SK-N-SH (cell line): ENCODE measurements at regions not wholly inside any gene's neighbourhood (a gene's known extent, or its start where the extent isn't known, plus 50 kb on each side); places are given as distances from the start of the nearest gene placed in this dataset.

Source experiments
- CTCF ChIA-PET: fragments of 300-600, 350-600 bp; formaldehyde crosslinking; extraction: SDS; loops from one replicate; lab custom pipeline; 2021; lab: Yijun Ruan, JAX
- POLR2A ChIA-PET: fragments of 350-600 bp; sonication (Branson Sonifier 250); formaldehyde crosslinking; extraction: SDS; loops from one replicate; lab custom pipeline; 2020; ENCODE audit warnings: antibody characterized with exemption, inconsistent platforms; lab: Yijun Ruan, JAX
- DNase-seq: peaks from one replicate; pipeline ENCODE4 v3.0.0; 2012
- H2AFZ ChIP-seq: fragments of 200-600 bp; sonication (generic); 2 replicates; pipeline ENCODE4 v1.8.1; 2016; ENCODE audit warnings: antibody characterized with exemption, mild to moderate bottlenecking, low read depth
- H3F3A ChIP-seq: fragments of 200-600 bp; sonication (generic); replicated peaks from 2 replicates; pipeline ENCODE3; 2016; ENCODE audit warnings: antibody characterized with exemption, mild to moderate bottlenecking; ENCODE audit not compliant: insufficient read depth
- H3K27ac ChIP-seq, 2 experiments: fragments of 200-500 bp in 1 of 2; fragments of 200-600 bp in 1 of 2; sonication (Bioruptor generic) in 1 of 2; sonication (generic), shearing (Covaris generic) in 1 of 2; 2 replicates each; pipeline versions ENCODE4 v1.5.1 to v1.6.1; 2014 to 2016; ENCODE audit warnings: low read depth in 2 of 2, inconsistent platforms in 1 of 2, low read length in 1 of 2, mild to moderate bottlenecking in 1 of 2, mixed read lengths in 1 of 2
- H3K27me3 ChIP-seq: fragments of 200-600 bp; sonication (generic), shearing (Covaris generic); 2 replicates; pipeline ENCODE4 v1.6.1; 2016; ENCODE audit warnings: mixed run types; ENCODE audit not compliant: insufficient read depth
- H3K36me3 ChIP-seq, 2 experiments: fragments of 200-500 bp in 1 of 2; fragments of 200-600 bp in 1 of 2; sonication (Bioruptor generic) in 1 of 2; sonication (generic) in 1 of 2; replicated peaks in 1 of 2; 2 replicates each; pipeline versions ENCODE3 to v1.5.1; 2014 to 2016; ENCODE audit warnings: low read length in 1 of 2, mild to moderate bottlenecking in 1 of 2; ENCODE audit not compliant: insufficient read depth in 2 of 2, control insufficient read depth in 1 of 2
- H3K4me1 ChIP-seq, 2 experiments: fragments of 200-500 bp in 1 of 2; fragments of 200-600 bp in 1 of 2; sonication (Bioruptor generic) in 1 of 2; sonication (generic), shearing (Covaris generic) in 1 of 2; 2 replicates each; pipeline versions ENCODE4 v1.5.1 to v1.6.1; 2014 to 2016; ENCODE audit warnings: low read depth in 1 of 2, low read length in 1 of 2, mixed run types in 1 of 2; ENCODE audit not compliant: insufficient read depth in 2 of 2, control insufficient read depth in 1 of 2
- H3K4me2 ChIP-seq: fragments of 200-600 bp; sonication (generic), shearing (Covaris generic); 2 replicates; pipeline ENCODE4 v1.6.1; 2017; ENCODE audit warnings: mixed run types
- H3K4me3 ChIP-seq, 2 experiments: fragments of 200-500 bp in 1 of 2; fragments of 200-600 bp in 1 of 2; sonication (Bioruptor generic) in 1 of 2; sonication (generic), shearing (Covaris generic) in 1 of 2; 2 replicates each; pipeline versions ENCODE4 v1.5.1 to v1.8.1; 2014 to 2016; ENCODE audit warnings: low read depth in 2 of 2, inconsistent platforms in 1 of 2, low read length in 1 of 2, mild to moderate bottlenecking in 1 of 2, mixed read lengths in 1 of 2, moderate library complexity in 1 of 2
- H3K79me2 ChIP-seq: fragments of 200-600 bp; sonication (generic); 2 replicates; pipeline ENCODE4 v1.8.1; 2017; ENCODE audit warnings: mild to moderate bottlenecking; ENCODE audit not compliant: insufficient read depth
- H3K9ac ChIP-seq: fragments of 200-600 bp; sonication (generic); 2 replicates; pipeline ENCODE4 v1.6.1; 2017; ENCODE audit warnings: mixed run types
- H3K9me2 ChIP-seq: fragments of 200-600 bp; sonication (generic); 2 replicates; pipeline ENCODE4 v1.6.1; 2017; ENCODE audit warnings: mixed run types
- H3K9me3 ChIP-seq: fragments of 200-600 bp; sonication (generic); 2 replicates; pipeline ENCODE4 v1.6.1; 2017; ENCODE audit warnings: mixed run types, mild to moderate bottlenecking, moderate library complexity
- H4K20me1 ChIP-seq: fragments of 200-600 bp; sonication (generic); 2 replicates; pipeline ENCODE4 v1.6.1; 2017; ENCODE audit warnings: mild to moderate bottlenecking, mixed run types; ENCODE audit not compliant: insufficient read depth
- CHD2 ChIP-seq: fragments of 150-350 bp; IDR thresholded peaks from 2 replicates; pipeline ENCODE4 v1.6.1; 2018; ENCODE audit warnings: low read length; ENCODE audit not compliant: partially characterized antibody
- CTCF ChIP-seq: fragments of 200-600 bp; sonication (generic); IDR thresholded peaks from 2 replicates; pipeline ENCODE4 v1.6.1; 2017; ENCODE audit warnings: antibody characterized with exemption, mild to moderate bottlenecking, moderate library complexity
- ELF1 ChIP-seq: IDR thresholded peaks from 2 replicates; pipeline ENCODE4 v1.4.0; 2012
- PBX3 ChIP-seq: IDR thresholded peaks from 2 replicates; pipeline ENCODE4; 2012
- REST ChIP-seq: IDR thresholded peaks from 2 replicates; pipeline ENCODE4 v1.6.1; 2012; ENCODE audit warnings: mild to moderate bottlenecking, low read depth, low read length, moderate library complexity
- RFX5 ChIP-seq: IDR thresholded peaks from 2 replicates; pipeline ENCODE4 v1.6.1; 2012; ENCODE audit warnings: mild to moderate bottlenecking, improper control_type of control experiment, low read length
- RXRA ChIP-seq: IDR thresholded peaks from 2 replicates; pipeline ENCODE4 v1.4.0; 2012; ENCODE audit warnings: low read depth, mild to moderate bottlenecking, borderline replicate concordance
- TAF1 ChIP-seq: IDR thresholded peaks from 2 replicates; pipeline ENCODE4 v1.6.1; 2012; ENCODE audit warnings: low read depth, mild to moderate bottlenecking, low read length, moderate library complexity, borderline replicate concordance
- TEAD4 ChIP-seq: IDR thresholded peaks from 2 replicates; pipeline ENCODE4 v1.4.0; 2012; ENCODE audit warnings: mild to moderate bottlenecking, borderline replicate concordance; ENCODE audit not compliant: insufficient read depth
- WGBS: methylation state at CpG from one replicate; pipeline ENCODE4 v1.1.6; 2017; ENCODE audit warnings: low lambda C conversion rate; 5-methylcytosine and 5-hydroxymethylcytosine counted together

DNA sequence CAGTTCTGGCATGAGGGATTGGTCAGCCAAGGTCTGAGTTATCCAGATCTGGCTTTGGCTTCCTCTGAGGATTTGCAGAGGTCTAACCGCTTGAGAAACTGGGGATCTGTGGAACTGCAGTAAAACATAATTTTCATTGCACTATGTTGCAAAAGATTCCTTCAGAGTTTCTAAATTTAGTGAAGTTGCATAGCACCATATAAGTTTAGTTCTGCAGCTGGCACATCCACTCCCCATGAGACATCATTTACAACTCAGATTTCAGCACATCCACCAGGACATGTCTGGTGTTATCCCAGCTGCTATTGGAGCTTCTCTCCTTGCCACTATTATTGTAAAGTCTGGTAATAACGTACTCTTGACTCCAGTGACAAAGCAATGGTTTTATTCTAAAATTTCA is 181.5 kb downstream of the CWF19L2 start:
- CTCF ChIA-PET = no interaction called here
- no peaks in the 10 kb centered on the region for H4K20me1 ChIP-seq
- H3K9me3 ChIP-seq = no peaks in the 10 kb centered on the region
- no peaks in the 10 kb centered on the region for H3F3A ChIP-seq
- H3K4me2 ChIP-seq = no peak overlapping the region
- no peaks in the 10 kb centered on the region for H3K4me1 ChIP-seq
- no peak for TF ChIP-seq PBX3
- no peak for TF ChIP-seq CHD2
- TF ChIP-seq CTCF = no peak
- no peak for TF ChIP-seq TAF1
- no peak for TF ChIP-seq REST
- TF ChIP-seq, all 33 proteins: peak for 0
- DNase-seq = no peak
- Histone ChIP-seq H3K9ac (no peak overlapping the region), H2AFZ (no peak overlapping the region), H3K4me3 (no peak overlapping the region), H3K79me2 (no peaks in the 10 kb centered on the region), H3K27me3 (no peaks in the 10 kb centered on the region), H3K9me2 (no peaks in the 10 kb centered on the region), H3K27ac (no peak overlapping the region), H3K36me3 (no peaks in the 10 kb centered on the region)
- POLR2A ChIA-PET = interaction anchor here (0.8 kb wide), 1 partner anchor 628 kb away, joined by 3 read pairs; no protein-coding TSS in a partner anchor
- 6% methylated on average over 2 of the region's 2 CpGs for WGBS

DNA sequence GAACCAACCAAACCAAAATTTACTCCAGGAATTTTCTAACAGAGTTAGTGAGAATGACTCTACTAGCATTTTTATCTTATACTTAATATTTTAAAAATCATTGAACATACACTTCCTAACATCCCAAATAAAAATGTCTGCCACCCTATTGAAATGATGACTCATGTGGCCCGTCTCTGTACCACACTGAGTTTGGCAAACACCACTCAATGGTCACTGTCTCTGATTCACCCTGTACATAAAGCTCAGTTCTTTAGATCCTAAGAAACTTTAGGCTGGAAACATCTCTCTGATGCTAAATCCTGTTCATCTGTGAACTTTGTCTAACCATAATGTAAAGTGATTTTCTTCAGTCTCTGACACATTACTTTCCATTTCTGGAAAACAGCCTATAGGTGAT is 182.0 kb downstream of the CWF19L2 start:
- H3K4me2 ChIP-seq = no peak overlapping the region

More for the DNA sequence above, 182.0 kb downstream of the CWF19L2 start:
- Histone ChIP-seq H3K79me2 (no peaks in the 10 kb centered on the region), H4K20me1 (no peaks in the 10 kb centered on the region), H3K27ac (no peak overlapping the region), H3K9me3 (no peaks in the 10 kb centered on the region), H2AFZ (no peak overlapping the region), H3K4me1 (no peaks in the 10 kb centered on the region), H3K4me3 (no peak overlapping the region), H3K36me3 (no peaks in the 10 kb centered on the region), H3K9ac (no peak overlapping the region), H3K27me3 (no peaks in the 10 kb centered on the region), H3F3A (no peaks in the 10 kb centered on the region), H3K9me2 (no peaks in the 10 kb centered on the region)
- DNase-seq = no peak
- WGBS = 0% methylated on average over 1 of the region's 1 CpG
- CTCF ChIA-PET = no interaction called here
- TF ChIP-seq RXRA (no peak), TEAD4 (no peak), ELF1 (no peak), RFX5 (no peak), PBX3 (no peak)
- POLR2A ChIA-PET = no interaction called here
